Duodenal mucosa (tissue), 2 donors: ENCODE measurements at regions not wholly inside any gene's neighbourhood (a gene's known extent, or its start where the extent isn't known, plus 50 kb on each side); places are given as distances from the start of the nearest gene placed in this dataset.

Experiments used
- H3K27ac ChIP-seq: one replicate; pipeline ENCODE4 v1.7.0; 2013; ENCODE audit warnings: low read depth, low read length
- H3K27me3 ChIP-seq, 2 donors: one replicate each; pipeline ENCODE4 v1.7.0; 2013; ENCODE audit warnings: low read length in 2 of 2, control low read depth in 1 of 2; ENCODE audit not compliant: insufficient read depth in 2 of 2, control insufficient read depth in 1 of 2
- H3K36me3 ChIP-seq, 2 donors: one replicate each; pipeline ENCODE4 v1.7.0; 2013; ENCODE audit warnings: low read length in 2 of 2, control low read depth in 1 of 2; ENCODE audit not compliant: insufficient read depth in 2 of 2, control insufficient read depth in 1 of 2
- H3K4me1 ChIP-seq, 2 donors: one replicate each; pipeline ENCODE4 v1.7.0; 2013; ENCODE audit warnings: low read length in 2 of 2, control low read depth in 1 of 2; ENCODE audit not compliant: insufficient read depth in 2 of 2, control insufficient read depth in 1 of 2
- H3K4me3 ChIP-seq, 2 donors: one replicate each; pipeline ENCODE4 v1.7.0; 2013; ENCODE audit warnings: low read length in 2 of 2, low read depth in 1 of 2
- H3K9ac ChIP-seq, 2 donors: one replicate each; pipeline ENCODE4 v1.7.0; 2013; ENCODE audit warnings: low read length in 2 of 2, low read depth in 1 of 2
- H3K9me3 ChIP-seq, 2 donors: one replicate each; pipeline ENCODE4 v1.7.0; 2013; ENCODE audit warnings: low read length in 2 of 2, control low read depth in 1 of 2; ENCODE audit not compliant: control insufficient read depth in 1 of 2

- Histone ChIP-seq H3K4me1 (no peaks in the 10 kb centered on the region), H3K36me3 (no peaks in the 10 kb centered on the region), H3K9ac (no peak overlapping the region), H3K9me3 (peaks cover 0 to 3% of the 10 kb centered on the region in 2 donors), H3K27ac (no peak overlapping the region), H3K4me3 (no peak overlapping the region), H3K27me3 (no peaks in the 10 kb centered on the region)
These were observed 1126.6 kb downstream of the FAT4 start for GRCh38 chr4:126441173-126442035.

- H3K36me3 ChIP-seq = no peaks in the 10 kb centered on the region
- no peak overlapping the region for H3K27ac ChIP-seq
- no peak overlapping the region for H3K9ac ChIP-seq
- H3K9me3 ChIP-seq = peaks cover 0 to 3% of the 10 kb centered on the region in 2 donors
- no peak overlapping the region for H3K4me3 ChIP-seq
- no peaks in the 10 kb centered on the region for H3K4me1 ChIP-seq
- no peaks in the 10 kb centered on the region for H3K27me3 ChIP-seq
These were observed 1130.8 kb downstream of the FAT4 start for GRCh38 chr4:126445596-126445995.

- Histone ChIP-seq H3K4me3 (no peak overlapping the region), H3K4me1 (no peaks in the 10 kb centered on the region), H3K9ac (no peak overlapping the region), H3K27ac (no peak overlapping the region), H3K36me3 (no peaks in the 10 kb centered on the region), H3K9me3 (peaks cover 3 to 4% of the 10 kb centered on the region in 2 donors), H3K27me3 (no peaks in the 10 kb centered on the region)
These were observed 1132.2 kb downstream of the FAT4 start for GRCh38 chr4:126446917-126447316.

GRCh38 chr4:126448086-126448845 lies 1133.5 kb downstream of the FAT4 start:
- no peak overlapping the region for H3K9ac ChIP-seq
- H3K9me3 ChIP-seq = peaks cover 3 to 4% of the 10 kb centered on the region in 2 donors
- no peaks in the 10 kb centered on the region for H3K36me3 ChIP-seq
- no peaks in the 10 kb centered on the region for H3K4me1 ChIP-seq
- no peak overlapping the region for H3K27ac ChIP-seq
- no peak overlapping the region for H3K4me3 ChIP-seq
- H3K27me3 ChIP-seq = no peaks in the 10 kb centered on the region

GRCh38 chr4:126451237-126451873 lies 1136.6 kb downstream of the FAT4 start:
- no peaks in the 10 kb centered on the region for H3K36me3 ChIP-seq
- no peaks in the 10 kb centered on the region for H3K27me3 ChIP-seq
- H3K9me3 ChIP-seq = peaks cover 0 to 4% of the 10 kb centered on the region in 2 donors
- H3K9ac ChIP-seq = no peak overlapping the region
- H3K4me1 ChIP-seq = no peaks in the 10 kb centered on the region
- H3K4me3 ChIP-seq = no peak overlapping the region
- no peak overlapping the region for H3K27ac ChIP-seq

GRCh38 chr4:126455865-126456264 lies 1141.1 kb downstream of the FAT4 start:
- Histone ChIP-seq H3K9ac (no peak overlapping the region), H3K27me3 (no peaks in the 10 kb centered on the region), H3K4me3 (no peak overlapping the region), H3K27ac (no peak overlapping the region), H3K36me3 (no peaks in the 10 kb centered on the region), H3K9me3 (peaks cover 2 to 4% of the 10 kb centered on the region in 2 donors), H3K4me1 (no peaks in the 10 kb centered on the region)

GRCh38 chr4:126458993-126459392 lies 1144.2 kb downstream of the FAT4 start:
- Histone ChIP-seq H3K27me3 (no peaks in the 10 kb centered on the region), H3K36me3 (no peaks in the 10 kb centered on the region), H3K4me1 (no peaks in the 10 kb centered on the region), H3K4me3 (no peak overlapping the region), H3K9me3 (peaks cover 0 to 2% of the 10 kb centered on the region in 2 donors), H3K27ac (no peak overlapping the region), H3K9ac (no peak overlapping the region)

- H3K9ac ChIP-seq = no peak overlapping the region
- H3K36me3 ChIP-seq = no peaks in the 10 kb centered on the region
- H3K4me3 ChIP-seq = no peak overlapping the region
- H3K27me3 ChIP-seq = no peaks in the 10 kb centered on the region
- peaks cover 0 to 3% of the 10 kb centered on the region in 2 donors for H3K9me3 ChIP-seq
- no peaks in the 10 kb centered on the region for H3K4me1 ChIP-seq
- H3K27ac ChIP-seq = no peak overlapping the region
These were observed 1150.6 kb downstream of the FAT4 start for GRCh38 chr4:126465341-126465740.

GRCh38 chr4:126466848-126467247 lies 1152.1 kb downstream of the FAT4 start:
- H3K9me3 ChIP-seq = peaks cover 0 to 3% of the 10 kb centered on the region in 2 donors
- no peaks in the 10 kb centered on the region for H3K27me3 ChIP-seq
- H3K4me1 ChIP-seq = no peaks in the 10 kb centered on the region
- no peak overlapping the region for H3K4me3 ChIP-seq
- H3K27ac ChIP-seq = no peak overlapping the region
- no peak overlapping the region for H3K9ac ChIP-seq
- H3K36me3 ChIP-seq = no peaks in the 10 kb centered on the region

- Histone ChIP-seq H3K4me3 (no peak overlapping the region), H3K36me3 (no peaks in the 10 kb centered on the region), H3K27me3 (no peaks in the 10 kb centered on the region), H3K27ac (no peak overlapping the region), H3K4me1 (no peaks in the 10 kb centered on the region), H3K9me3 (peaks cover 0 to 3% of the 10 kb centered on the region in 2 donors), H3K9ac (no peak overlapping the region)
These were observed 1153.4 kb downstream of the FAT4 start for GRCh38 chr4:126468144-126468543.
